ENCODE measurements at regions not wholly inside any gene's neighbourhood (a gene's known extent, or its start where the extent isn't known, plus 50 kb on each side); places are given as distances from the start of the nearest gene placed in this dataset.

DNA sequence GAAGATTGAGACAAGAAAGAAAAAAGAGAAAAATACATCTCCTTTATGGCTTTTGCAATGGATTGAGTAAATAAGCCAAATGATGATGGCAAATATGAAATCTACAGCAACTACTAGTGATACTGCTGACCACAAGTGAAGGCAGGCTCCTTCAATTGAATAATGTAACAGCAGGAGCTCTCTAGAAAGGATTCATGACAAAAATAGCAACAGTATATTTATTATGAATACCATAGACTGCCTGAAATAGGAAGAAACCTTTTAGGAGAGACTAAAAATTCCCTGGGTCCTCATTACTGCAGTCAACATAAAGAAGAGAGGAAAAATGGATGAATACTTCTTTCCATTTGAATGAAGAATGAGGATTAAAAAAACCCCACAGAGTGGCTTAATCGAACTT, 306.8 kb upstream of the ANXA10 start:
- DNase-seq (ENCODE audit: low read depth) (no peak), FAIRE-seq (no peak)
- H3K36me3 ChIP-seq (ENCODE audit: control insufficient read depth, insufficient read depth, low read length), result no peaks in the 10 kb centered on the region
- no peak for TF ChIP-seq CTCF (IDR thresholded peaks at IDR 0.05; ENCODE audit: insufficient read depth, low read length, severe bottlenecking)
- H3K27me3 ChIP-seq (ENCODE audit: control insufficient read depth, insufficient read depth, low read length), result no peaks in the 10 kb centered on the region
- H3K4me3 ChIP-seq (ENCODE audit: low read depth, low read length), result no peak overlapping the region

DNA sequence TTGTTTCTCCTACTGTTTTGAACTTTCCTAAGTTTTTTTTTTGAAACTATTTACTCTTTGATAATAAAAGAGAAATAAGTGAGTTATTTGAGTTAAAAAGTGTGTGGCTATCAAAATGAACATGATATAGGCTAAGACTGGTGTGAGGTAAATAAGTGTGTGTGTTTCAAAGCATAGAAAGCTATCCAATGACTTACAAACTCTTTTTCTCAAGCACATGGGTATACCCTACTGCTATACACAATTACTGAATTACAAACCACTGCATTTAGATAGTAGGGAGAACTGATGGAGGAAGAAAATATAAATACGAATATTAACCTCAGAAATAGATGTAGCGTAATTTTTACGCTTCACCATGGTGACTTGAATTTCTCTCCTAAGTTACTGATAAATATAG, 305.8 kb upstream of the ANXA10 start:
- Histone ChIP-seq H3K4me3 (ENCODE audit: low read depth, low read length) (no peak overlapping the region), H3K27me3 (ENCODE audit: control insufficient read depth, insufficient read depth, low read length) (no peaks in the 10 kb centered on the region), H3K36me3 (ENCODE audit: control insufficient read depth, insufficient read depth, low read length) (no peaks in the 10 kb centered on the region)
- TF ChIP-seq CTCF (IDR thresholded peaks at IDR 0.05; ENCODE audit: insufficient read depth, low read length, severe bottlenecking), result no peak
- FAIRE-seq, result no peak
- no peak for DNase-seq (ENCODE audit: low read depth)

- no peaks in the 10 kb centered on the region for H3K27me3 ChIP-seq (ENCODE audit: control insufficient read depth, insufficient read depth, low read length)
- FAIRE-seq, result no peak
- no peaks in the 10 kb centered on the region for H3K36me3 ChIP-seq (ENCODE audit: control insufficient read depth, insufficient read depth, low read length)
- no peak for TF ChIP-seq CTCF (IDR thresholded peaks at IDR 0.05; ENCODE audit: insufficient read depth, low read length, severe bottlenecking)
- no peak overlapping the region for H3K4me3 ChIP-seq (ENCODE audit: low read depth, low read length)
- no peak for DNase-seq (ENCODE audit: low read depth)
Observed at GRCh38 chr4:167787231-167787630, 305.1 kb upstream of the ANXA10 start.

GRCh38 chr4:167802463-167803212, 289.7 kb upstream of the ANXA10 start:
- no peak for DNase-seq (ENCODE audit: low read depth)
- no peak for FAIRE-seq
- no peaks in the 10 kb centered on the region for H3K27me3 ChIP-seq (ENCODE audit: control insufficient read depth, insufficient read depth, low read length)
- no peak for TF ChIP-seq CTCF (IDR thresholded peaks at IDR 0.05; ENCODE audit: insufficient read depth, low read length, severe bottlenecking)
- H3K4me3 ChIP-seq (ENCODE audit: low read depth, low read length), result no peak overlapping the region
- no peaks in the 10 kb centered on the region for H3K36me3 ChIP-seq (ENCODE audit: control insufficient read depth, insufficient read depth, low read length)

DNA sequence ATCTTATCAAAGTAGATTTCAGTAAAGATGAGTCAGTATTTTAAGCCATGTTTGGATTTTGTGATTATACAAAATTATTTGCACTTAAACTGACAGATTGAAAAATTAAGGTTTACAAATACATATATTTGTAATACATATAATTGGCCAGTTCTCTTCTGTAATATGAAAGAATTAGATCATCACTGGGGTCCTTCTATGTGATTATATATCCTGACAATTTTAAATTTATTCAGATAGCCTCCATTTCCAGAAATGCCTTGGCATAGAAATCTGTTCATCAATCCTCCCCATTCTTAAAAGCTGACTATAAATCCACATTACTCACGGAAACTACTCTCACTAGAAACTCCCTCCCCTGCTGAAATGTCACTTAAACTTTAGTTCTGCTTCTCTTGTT, 280.4 kb upstream of the ANXA10 start:
- no peak for DNase-seq (ENCODE audit: low read depth)
- Histone ChIP-seq H3K27me3 (ENCODE audit: control insufficient read depth, insufficient read depth, low read length) (no peaks in the 10 kb centered on the region), H3K36me3 (ENCODE audit: control insufficient read depth, insufficient read depth, low read length) (no peaks in the 10 kb centered on the region), H3K4me3 (ENCODE audit: low read depth, low read length) (no peak overlapping the region)
- no peak for TF ChIP-seq CTCF (IDR thresholded peaks at IDR 0.05; ENCODE audit: insufficient read depth, low read length, severe bottlenecking)
- FAIRE-seq, result no peak

- DNase-seq (ENCODE audit: low read depth) (peak; percentile 74), FAIRE-seq (no peak)
Observed at GRCh38 chr4:167826281-167826680, 266.1 kb upstream of the ANXA10 start.

More at GRCh38 chr4:167826281-167826680, 266.1 kb upstream of the ANXA10 start:
- no peaks in the 10 kb centered on the region for H3K27me3 ChIP-seq (ENCODE audit: control insufficient read depth, insufficient read depth, low read length)
- TF ChIP-seq CTCF (IDR thresholded peaks at IDR 0.05; ENCODE audit: insufficient read depth, low read length, severe bottlenecking), result no peak
- no peak overlapping the region for H3K4me3 ChIP-seq (ENCODE audit: low read depth, low read length)
- H3K36me3 ChIP-seq (ENCODE audit: control insufficient read depth, insufficient read depth, low read length), result no peaks in the 10 kb centered on the region
